HepG2 (cell line): ENCODE measurements at regions not wholly inside any gene's neighbourhood (a gene's known extent, or its start where the extent isn't known, plus 50 kb on each side); places are given as distances from the start of the nearest gene placed in this dataset.

Experiments used
- ATAC-seq: fragments of 200-7000 bp; cut with Tn5 transposase; 3 replicates; pipeline ENCODE4 v1.9.1; 2020; ENCODE audit warnings: mild to moderate bottlenecking, moderate library complexity
- BruUV-seq: library from RNA; stranded (reverse); fragments of 400-500 nt; replicated peaks from 2 replicates; lab custom pipeline; 2021; lab: Mats Ljungman, UMichigan
- CTCF ChIA-PET: fragments of 300-600 bp; formaldehyde crosslinking; extraction: SDS; loops from one replicate; lab custom pipeline; 2021; ENCODE audit warnings: low total read pairs, inconsistent platforms, low intra/inter-chr PET ratio; lab: Yijun Ruan, JAX
- POLR2A ChIA-PET: fragments of 350-600 bp; sonication (Branson Sonifier 250); formaldehyde crosslinking; loops from one replicate; lab custom pipeline; 2020; ENCODE audit warnings: antibody characterized with exemption, inconsistent platforms; lab: Yijun Ruan, JAX
- DNase-seq: peaks from one replicate; pipeline ENCODE4 v3.0.0-alpha.2; 2015; ENCODE audit warnings: low spot score
- FAIRE-seq: peaks from 3 replicates; lab custom pipeline; 2011; peaks lifted over from hg19 to GRCh38; lab: Jason Lieb, UNC
- H2AFZ ChIP-seq: one replicate; pipeline ENCODE4 v1.6.1; 2011; ENCODE audit warnings: low read length, inconsistent platforms
- H3K27ac ChIP-seq: fragments of 300-600 bp; 3 replicates; pipeline ENCODE4 v1.8.0; 2011; ENCODE audit warnings: mixed run types, mild to moderate bottlenecking, mixed read lengths, low read length, inconsistent platforms; ENCODE audit not compliant: insufficient read depth; ENCODE audit errors: extremely low read length
- H3K27me3 ChIP-seq, 2 experiments: fragments of 200-600 bp in 1 of 2; 2 replicates in 1 of 2; 3 replicates in 1 of 2; pipeline versions ENCODE4 v1.6.0 to v1.8.0; 2011; ENCODE audit warnings: low read length in 2 of 2, mild to moderate bottlenecking in 2 of 2, moderate library complexity in 2 of 2, inconsistent platforms in 1 of 2; ENCODE audit not compliant: insufficient read depth in 2 of 2, control insufficient read depth in 1 of 2
- H3K36me3 ChIP-seq, 2 experiments: fragments of 200-600 bp in 1 of 2; replicated peaks in 1 of 2; 2 replicates in 1 of 2; 3 replicates in 1 of 2; pipeline versions ENCODE4 v1.5.1 to v1.8.0; 2011; ENCODE audit warnings: low read length in 2 of 2, inconsistent platforms in 1 of 2; ENCODE audit not compliant: insufficient read depth in 2 of 2, control insufficient read depth in 1 of 2
- H3K4me1 ChIP-seq: 2 replicates; pipeline ENCODE4 v1.5.1; 2012; ENCODE audit warnings: low read length, inconsistent platforms; ENCODE audit not compliant: insufficient read depth
- H3K4me2 ChIP-seq: 2 replicates; pipeline ENCODE4 v1.6.0; 2011; ENCODE audit warnings: low read depth, low read length, inconsistent platforms
- H3K4me3 ChIP-seq, 3 experiments: fragments of 200-600 bp in 1 of 3; sonication (generic), shearing (Covaris generic) in 1 of 3; replicated peaks in 1 of 3; 2 replicates each; pipeline ENCODE4 v1.5.1; 2011 to 2016; ENCODE audit warnings: low read length in 3 of 3, inconsistent platforms in 2 of 3, low read depth in 2 of 3, mild to moderate bottlenecking in 2 of 3, control low read depth in 1 of 3, mixed read lengths in 1 of 3; ENCODE audit not compliant: insufficient read depth in 1 of 3
- H3K79me2 ChIP-seq: one replicate; pipeline ENCODE4 v1.6.1; 2011; ENCODE audit warnings: low read length, inconsistent platforms; ENCODE audit not compliant: insufficient read depth
- H3K9ac ChIP-seq: 2 replicates; pipeline ENCODE4 v1.6.0; 2011; ENCODE audit warnings: mild to moderate bottlenecking, low read depth, low read length, inconsistent platforms; ENCODE audit not compliant: insufficient read depth
- H3K9me3 ChIP-seq: 2 replicates; pipeline ENCODE4 v1.5.1; 2012; ENCODE audit warnings: mild to moderate bottlenecking, low read length
- H4K20me1 ChIP-seq: 2 replicates; pipeline ENCODE4 v1.6.0; 2011; ENCODE audit warnings: inconsistent platforms, mild to moderate bottlenecking, low read length, moderate library complexity; ENCODE audit not compliant: insufficient read depth
- AKAP8 ChIP-seq: sonication (generic); formaldehyde crosslinking; IDR thresholded peaks from 2 replicates; pipeline ENCODE4 v1.5.1; 2020; ENCODE audit warnings: mild to moderate bottlenecking, missing genetic modification reagents
- EHMT2 ChIP-seq: fragments of 200-600 bp; sonication (generic); IDR thresholded peaks from 2 replicates; pipeline ENCODE4 v1.7.0; 2017; ENCODE audit warnings: antibody characterized with exemption, low read depth, low read length, borderline replicate concordance
- FOXP1 ChIP-seq, 2 experiments: fragments of 450-650 bp in 1 of 2; IDR thresholded peaks; 2 replicates each; pipeline ENCODE4 v1.6.1; 2017 to 2018; ENCODE audit warnings: antibody characterized with exemption in 1 of 2
- KLF9 ChIP-seq: IDR thresholded peaks from 2 replicates; pipeline ENCODE4 v1.6.1; 2016; ENCODE audit warnings: low read depth
- PHF8 ChIP-seq: sonication (generic); formaldehyde crosslinking; IDR thresholded peaks from 2 replicates; pipeline ENCODE4 v1.5.0; 2020; ENCODE audit warnings: missing genetic modification reagents
- SMC3 ChIP-seq: IDR thresholded peaks from 2 replicates; pipeline ENCODE4 v1.6.1; 2011; ENCODE audit warnings: low read length, improper control_type of control experiment
- SRF ChIP-seq: IDR thresholded peaks from 2 replicates; pipeline ENCODE4 v1.6.1; 2011; ENCODE audit warnings: mild to moderate bottlenecking, low read depth, low read length, moderate library complexity
- ZFP36L1 ChIP-seq: sonication (generic); formaldehyde crosslinking; IDR thresholded peaks from 2 replicates; pipeline ENCODE4 v1.8.0; 2022; ENCODE audit warnings: mild to moderate bottlenecking, missing genetic modification reagents, moderate library complexity
- ZNF562 ChIP-seq: sonication (generic); formaldehyde crosslinking; IDR thresholded peaks from 2 replicates; pipeline ENCODE4 v1.8.0; 2022; ENCODE audit warnings: missing genetic modification reagents, borderline replicate concordance
- WGBS: methylation state at CpG from one replicate; pipeline ENCODE4 v1.1.6; 2017; ENCODE audit warnings: low lambda C conversion rate; 5-methylcytosine and 5-hydroxymethylcytosine counted together
- in situ Hi-C: cut with HindIII; loops from 2 replicates; pipeline ENCODE4 v1.10.0; 2017; ENCODE audit warnings: low pct_unique_long_range_greater_than_20kb; ENCODE audit not compliant: extremely low pct_ligation_motif_present
- intact Hi-C: fragments of 100-400 bp; cut with micrococcal nuclease; formaldehyde crosslinking; loops from one replicate; pipeline ENCODE4 v1.10.0; 2022; ENCODE audit not compliant: unreplicated experiment
- TF ChIP-seq, protein P1 (sequence below): sonication (generic); formaldehyde crosslinking; IDR thresholded peaks from 2 replicates; pipeline ENCODE4 v1.8.0; 2022; ENCODE audit warnings: mild to moderate bottlenecking, missing genetic modification reagents, borderline replicate concordance
- TF ChIP-seq, protein P2 (sequence below): sonication (generic); formaldehyde crosslinking; IDR thresholded peaks from 2 replicates; pipeline ENCODE4 v1.4.0; 2020; ENCODE audit warnings: missing genetic modification reagents, borderline replicate concordance

DNA sequence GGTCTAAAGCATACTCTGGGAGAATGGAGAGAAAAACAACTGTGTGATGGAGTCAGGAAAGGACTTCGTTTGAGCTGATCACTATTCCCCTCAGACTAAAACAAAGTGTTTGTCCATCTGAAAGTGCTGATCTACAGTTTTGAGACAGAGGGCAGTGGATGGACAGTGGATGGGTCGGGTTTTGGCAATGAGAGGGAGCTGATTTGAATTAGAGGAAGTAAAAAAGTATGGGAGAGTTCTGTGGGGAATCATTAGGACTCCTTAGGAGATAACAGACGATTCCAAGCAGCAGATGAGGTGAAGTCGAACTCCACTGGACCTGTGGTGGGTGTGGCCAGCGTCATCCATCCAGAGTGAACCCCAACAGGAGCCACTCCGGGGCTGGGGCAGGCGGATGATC lies 62.3 kb downstream of the PTGS2 start:
- ATAC-seq = no peak
- POLR2A ChIA-PET = no interaction called here

GRCh38 chr1:186616511-186616910 lies 63.7 kb downstream of the PTGS2 start:
- no peaks in the 10 kb centered on the region for H4K20me1 ChIP-seq
- H3K4me2 ChIP-seq = no peak overlapping the region
- intact Hi-C loops = no loop called here
- H3K27ac ChIP-seq = no peak overlapping the region
- DNase-seq (no peak), ATAC-seq (no peak), FAIRE-seq (no peak)
- POLR2A ChIA-PET = no interaction called here
- in situ Hi-C loops = no loop called here
- no peak overlapping the region for H3K4me3 ChIP-seq
- H3K27me3 ChIP-seq = no peaks in the 10 kb centered on the region
- no peaks in the 10 kb centered on the region for H3K4me1 ChIP-seq
- BruUV-seq = no TSS peak
- TF ChIP-seq ZFP36L1 (CRISPR knock-in tag) (no peak), KLF9 (no peak)
- TF ChIP-seq, protein P1, sequence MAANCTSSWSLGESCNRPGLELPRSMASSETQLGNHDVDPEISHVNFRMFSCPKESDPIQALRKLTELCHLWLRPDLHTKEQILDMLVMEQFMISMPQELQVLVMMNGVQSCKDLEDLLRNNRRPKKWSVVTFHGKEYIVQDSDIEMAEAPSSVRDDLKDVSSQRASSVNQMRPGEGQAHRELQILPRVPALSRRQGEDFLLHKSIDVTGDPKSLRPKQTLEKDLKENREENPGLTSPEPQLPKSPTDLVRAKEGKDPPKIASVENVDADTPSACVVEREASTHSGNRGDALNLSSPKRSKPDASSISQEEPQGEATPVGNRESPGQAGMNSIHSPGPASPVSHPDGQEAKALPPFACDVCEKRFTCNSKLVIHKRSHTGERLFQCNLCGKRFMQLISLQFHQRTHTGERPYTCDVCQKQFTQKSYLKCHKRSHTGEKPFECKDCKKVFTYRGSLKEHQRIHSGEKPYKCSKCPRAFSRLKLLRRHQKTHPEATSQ (CRISPR knock-in tag) = no peak
- H2AFZ ChIP-seq = no peak overlapping the region
- no peak overlapping the region for H3K9ac ChIP-seq
- H3K36me3 ChIP-seq = no peaks in the 10 kb centered on the region
- no peaks in the 10 kb centered on the region for H3K9me3 ChIP-seq
- CTCF ChIA-PET = no interaction called here
- no peaks in the 10 kb centered on the region for H3K79me2 ChIP-seq

More for the DNA sequence above, 62.3 kb downstream of the PTGS2 start:
- H4K20me1 ChIP-seq = no peaks in the 10 kb centered on the region
- no peak overlapping the region for H3K9ac ChIP-seq
- no peak overlapping the region for H3K4me2 ChIP-seq
- in situ Hi-C loops (no loop called here), intact Hi-C loops (no loop called here)
- no peaks in the 10 kb centered on the region for H3K79me2 ChIP-seq
- H3K4me1 ChIP-seq = no peaks in the 10 kb centered on the region
- H3K27ac ChIP-seq = no peak overlapping the region
- no peak overlapping the region for H3K4me3 ChIP-seq
- 10% methylated on average over 7 of the region's 7 CpGs for WGBS
- H3K36me3 ChIP-seq = no peaks in the 10 kb centered on the region
- FAIRE-seq = no peak
- no TSS peak for BruUV-seq
- H3K9me3 ChIP-seq = no peaks in the 10 kb centered on the region
- CTCF ChIA-PET = no interaction called here
- no peak overlapping the region for H2AFZ ChIP-seq
- H3K27me3 ChIP-seq = no peaks in the 10 kb centered on the region
- no peak for DNase-seq
- no peak for TF ChIP-seq EHMT2
- no peak for TF ChIP-seq SRF
- no peak for TF ChIP-seq AKAP8
- TF ChIP-seq ZNF562 (CRISPR knock-in tag) = no peak
- TF ChIP-seq PHF8 (CRISPR knock-in tag) = no peak
- TF ChIP-seq FOXP1 (IDR thresholded peaks at IDR 0.05) = no peak
- TF ChIP-seq FOXP1 (CRISPR knock-in tag; IDR thresholded peaks at IDR 0.05) = no peak
- TF ChIP-seq, protein P2, sequence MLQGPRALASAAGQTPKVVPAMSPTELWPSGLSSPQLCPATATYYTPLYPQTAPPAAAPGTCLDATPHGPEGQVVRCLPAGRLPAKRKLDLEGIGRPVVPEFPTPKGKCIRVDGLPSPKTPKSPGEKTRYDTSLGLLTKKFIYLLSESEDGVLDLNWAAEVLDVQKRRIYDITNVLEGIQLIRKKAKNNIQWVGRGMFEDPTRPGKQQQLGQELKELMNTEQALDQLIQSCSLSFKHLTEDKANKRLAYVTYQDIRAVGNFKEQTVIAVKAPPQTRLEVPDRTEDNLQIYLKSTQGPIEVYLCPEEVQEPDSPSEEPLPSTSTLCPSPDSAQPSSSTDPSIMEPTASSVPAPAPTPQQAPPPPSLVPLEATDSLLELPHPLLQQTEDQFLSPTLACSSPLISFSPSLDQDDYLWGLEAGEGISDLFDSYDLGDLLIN (CRISPR knock-in tag) = no peak
- TF ChIP-seq SMC3 = no peak
